ENCODE measurements at regions not wholly inside any gene's neighbourhood (a gene's known extent, or its start where the extent isn't known, plus 50 kb on each side); places are given as distances from the start of the nearest gene placed in this dataset.
"Not testable (repeated sequence)": the region's sequence is repeated elsewhere in the genome, so short reads cannot be mapped to it uniquely, and the experiment has no call there.

- Mint-ChIP-seq H3K27me3 (ENCODE audit: unreplicated experiment) (peaks cover 2% of the 10 kb centered on the region), H3K36me3 (ENCODE audit: low read depth, unreplicated experiment) (no peaks in the 10 kb centered on the region), H3K27ac (ENCODE audit: unreplicated experiment) (no peak overlapping the region), H3K4me1 (ENCODE audit: unreplicated experiment) (no peaks in the 10 kb centered on the region), H3K4me3 (ENCODE audit: unreplicated experiment) (no peak overlapping the region), H3K9me3 (ENCODE audit: unreplicated experiment) (no peaks in the 10 kb centered on the region)
- DNase-seq (ENCODE audit: low spot score), result no peak
- TF ChIP-seq CTCF (IDR thresholded peaks at IDR 0.05; ENCODE audit: unreplicated experiment), result no peak
Measured at GRCh38 chr19:28126135-28126898, 1086.6 kb downstream of the UQCRFS1 start.

- no peak for DNase-seq (ENCODE audit: low spot score)
- no peaks in the 10 kb centered on the region for H3K36me3 Mint-ChIP-seq (ENCODE audit: low read depth, unreplicated experiment)
- H3K27me3 Mint-ChIP-seq (ENCODE audit: unreplicated experiment), result peaks cover 2% of the 10 kb centered on the region
- H3K27ac Mint-ChIP-seq (ENCODE audit: unreplicated experiment), result no peak overlapping the region
- no peaks in the 10 kb centered on the region for H3K4me1 Mint-ChIP-seq (ENCODE audit: unreplicated experiment)
- no peak overlapping the region for H3K4me3 Mint-ChIP-seq (ENCODE audit: unreplicated experiment)
- no peaks in the 10 kb centered on the region for H3K9me3 Mint-ChIP-seq (ENCODE audit: unreplicated experiment)
- no peak for TF ChIP-seq CTCF (IDR thresholded peaks at IDR 0.05; ENCODE audit: unreplicated experiment)
Measured at GRCh38 chr19:28122734-28123133, 1090.2 kb downstream of the UQCRFS1 start.

GRCh38 chr19:28118235-28118634 is 1094.7 kb downstream of the UQCRFS1 start:
- TF ChIP-seq CTCF (IDR thresholded peaks at IDR 0.05; ENCODE audit: unreplicated experiment), result no peak
- no peaks in the 10 kb centered on the region for H3K9me3 Mint-ChIP-seq (ENCODE audit: unreplicated experiment)
- no peaks in the 10 kb centered on the region for H3K36me3 Mint-ChIP-seq (ENCODE audit: low read depth, unreplicated experiment)
- no peak overlapping the region for H3K27ac Mint-ChIP-seq (ENCODE audit: unreplicated experiment)
- H3K4me3 Mint-ChIP-seq (ENCODE audit: unreplicated experiment), result no peak overlapping the region
- H3K27me3 Mint-ChIP-seq (ENCODE audit: unreplicated experiment), result no peaks in the 10 kb centered on the region
- DNase-seq (ENCODE audit: low spot score), result no peak
- H3K4me1 Mint-ChIP-seq (ENCODE audit: unreplicated experiment), result no peaks in the 10 kb centered on the region

- no peak for DNase-seq (ENCODE audit: low spot score)
- Mint-ChIP-seq H3K4me1 (ENCODE audit: unreplicated experiment) (no peaks in the 10 kb centered on the region), H3K27me3 (ENCODE audit: unreplicated experiment) (no peaks in the 10 kb centered on the region), H3K9me3 (ENCODE audit: unreplicated experiment) (no peaks in the 10 kb centered on the region), H3K4me3 (ENCODE audit: unreplicated experiment) (no peak overlapping the region), H3K36me3 (ENCODE audit: low read depth, unreplicated experiment) (no peaks in the 10 kb centered on the region), H3K27ac (ENCODE audit: unreplicated experiment) (no peak overlapping the region)
- no peak for TF ChIP-seq CTCF (IDR thresholded peaks at IDR 0.05; ENCODE audit: unreplicated experiment)
Measured at GRCh38 chr19:28117143-28117542, 1095.8 kb downstream of the UQCRFS1 start.

GRCh38 chr19:28116379-28116778 is 1096.6 kb downstream of the UQCRFS1 start:
- DNase-seq (ENCODE audit: low spot score); H3K4me3 Mint-ChIP-seq (ENCODE audit: unreplicated experiment); H3K36me3 Mint-ChIP-seq (ENCODE audit: low read depth, unreplicated experiment); H3K9me3 Mint-ChIP-seq (ENCODE audit: unreplicated experiment); H3K4me1 Mint-ChIP-seq (ENCODE audit: unreplicated experiment); H3K27me3 Mint-ChIP-seq (ENCODE audit: unreplicated experiment); H3K27ac Mint-ChIP-seq (ENCODE audit: unreplicated experiment): not testable (repeated sequence)
